A549 (cell line): ENCODE measurements at regions not wholly inside any gene's neighbourhood (a gene's known extent, or its start where the extent isn't known, plus 50 kb on each side); places are given as distances from the start of the nearest gene placed in this dataset.

Experiments used
- ATAC-seq, 2 experiments: fragments of 200-7000 bp in 1 of 2; fragments of >200 bp in 1 of 2; cut with Nextera tagmentation in 1 of 2; cut with Tn5 transposase in 1 of 2; 3 replicates each; pipeline versions ENCODE4 v1.8.0 to v1.9.1; 2018 to 2020; ENCODE audit warnings: mild to moderate bottlenecking in 1 of 2, moderate library complexity in 1 of 2
- CTCF ChIA-PET: fragments of 300-600 bp; sonication (Branson Sonifier 250); formaldehyde crosslinking; extraction: SDS; loops from one replicate; lab custom pipeline; 2021; ENCODE audit warnings: antibody characterized with exemption, inconsistent platforms; lab: Yijun Ruan, JAX
- POLR2A ChIA-PET: fragments of 350-600 bp; formaldehyde crosslinking; extraction: SDS; loops from one replicate; lab custom pipeline; 2021; ENCODE audit warnings: antibody characterized with exemption, inconsistent platforms; lab: Yijun Ruan, JAX
- DNase-seq, 2 experiments: peaks; one replicate each; pipeline versions ENCODE4 v3.0.0 to v3.0.0-alpha.2; 2011 to 2016; ENCODE audit warnings: low read depth in 1 of 2, low spot score in 1 of 2
- FAIRE-seq: peaks from 2 replicates; lab custom pipeline; 2011; peaks lifted over from hg19 to GRCh38; lab: Jason Lieb, UNC
- H3K27ac ChIP-seq, 2 experiments: fragments of >200 bp; sonication (Bioruptor Twin); formaldehyde crosslinking; 3 replicates each; pipeline ENCODE4 v1.5.1; 2016 to 2017
- H3K4me1 ChIP-seq: fragments of >200 bp; sonication (Bioruptor Twin); formaldehyde crosslinking; 3 replicates; pipeline ENCODE4 v1.6.1; 2016
- H3K4me2 ChIP-seq: fragments of >200 bp; sonication (Bioruptor Twin); formaldehyde crosslinking; 3 replicates; pipeline ENCODE4 v1.6.1; 2016
- H3K4me3 ChIP-seq: fragments of >200 bp; sonication (Bioruptor Twin); formaldehyde crosslinking; 3 replicates; pipeline ENCODE4 v1.5.1; 2016
- H3K9me3 ChIP-seq: fragments of >200 bp; sonication (Bioruptor Twin); formaldehyde crosslinking; 3 replicates; pipeline ENCODE4 v1.6.1; 2016
- ATOH8 ChIP-seq: fragments of 250-450 bp; sonication (Bioruptor Pico); IDR thresholded peaks from 2 replicates; pipeline ENCODE4 v1.5.0; 2020; ENCODE audit warnings: low read depth, mild to moderate bottlenecking, moderate library complexity
- BHLHE40 ChIP-seq: IDR thresholded peaks from 2 replicates; pipeline ENCODE4 v1.6.1; 2012; ENCODE audit warnings: low read depth, low read length, inconsistent platforms
- CBX2 ChIP-seq: fragments of 200-600 bp; sonication (generic); IDR thresholded peaks from 2 replicates; pipeline ENCODE4 v1.6.1; 2016; ENCODE audit warnings: low read depth, mild to moderate bottlenecking, borderline replicate concordance
- CBX8 ChIP-seq: fragments of 200-600 bp; sonication (generic); IDR thresholded peaks from 2 replicates; pipeline ENCODE4 v1.6.1; 2016
- CEBPB ChIP-seq, 2 experiments: fragments of >200 bp in 1 of 2; sonication (Bioruptor Twin) in 1 of 2; formaldehyde crosslinking in 1 of 2; IDR thresholded peaks; 2 replicates each; pipeline ENCODE4 v1.6.1; 2012 to 2016
- CHD2 ChIP-seq: fragments of 150-350 bp; IDR thresholded peaks from 2 replicates; pipeline ENCODE4 v1.6.1; 2014; ENCODE audit warnings: low read length; ENCODE audit not compliant: partially characterized antibody
- CTCF ChIP-seq: fragments of >200 bp; sonication (Bioruptor Twin); formaldehyde crosslinking; IDR thresholded peaks from 3 replicates; pipeline ENCODE4 v1.5.1; 2016
- E2F6 ChIP-seq: IDR thresholded peaks from 2 replicates; pipeline ENCODE4 v1.6.1; 2012; ENCODE audit warnings: low read depth, borderline replicate concordance
- EHF ChIP-seq: fragments of 250-450 bp; sonication (Bioruptor Pico); IDR thresholded peaks from 2 replicates; pipeline ENCODE4 v1.5.0; 2020; ENCODE audit warnings: mild to moderate bottlenecking
- EHMT2 ChIP-seq: fragments of 200-600 bp; sonication (generic); IDR thresholded peaks from 2 replicates; pipeline ENCODE4 v1.6.1; 2016; ENCODE audit warnings: antibody characterized with exemption, low read depth, mild to moderate bottlenecking, moderate library complexity
- ELK1 ChIP-seq: fragments of 150-350 bp; IDR thresholded peaks from 2 replicates; pipeline ENCODE4 v1.6.1; 2014; ENCODE audit warnings: low read depth, mild to moderate bottlenecking, low read length
- EP300 ChIP-seq, 2 experiments: fragments of >200 bp; sonication (Bioruptor Twin); formaldehyde crosslinking; IDR thresholded peaks; 2 replicates in 1 of 2; 3 replicates in 1 of 2; pipeline ENCODE4 v1.6.1; 2016 to 2017
- FOSL2 ChIP-seq, 2 experiments: fragments of 450-650 bp in 1 of 2; fragments of >200 bp in 1 of 2; sonication (Bioruptor Twin) in 1 of 2; formaldehyde crosslinking; IDR thresholded peaks; 2 replicates each; pipeline versions ENCODE4 v1.5.0 to v1.6.1; 2016 to 2020; ENCODE audit warnings: mild to moderate bottlenecking in 1 of 2, moderate library complexity in 1 of 2
- HES2 ChIP-seq: fragments of >200 bp; sonication (Bioruptor Twin); formaldehyde crosslinking; IDR thresholded peaks from 2 replicates; pipeline ENCODE4 v1.6.1; 2016
- HMGXB4 ChIP-seq: fragments of 250-450 bp; sonication (Bioruptor Pico); IDR thresholded peaks from 2 replicates; pipeline ENCODE4 v1.5.0; 2021; ENCODE audit warnings: mild to moderate bottlenecking, moderate library complexity, borderline replicate concordance
- HOXA7 ChIP-seq: fragments of 250-450 bp; sonication (Bioruptor Pico); IDR thresholded peaks from 2 replicates; pipeline ENCODE4 v1.5.0; 2020; ENCODE audit warnings: mild to moderate bottlenecking, moderate library complexity
- HOXB13 ChIP-seq: fragments of 250-450 bp; sonication (Bioruptor Pico); IDR thresholded peaks from 2 replicates; pipeline ENCODE4 v1.5.0; 2020; ENCODE audit warnings: low read depth, mild to moderate bottlenecking, moderate library complexity
- JUN ChIP-seq, 2 experiments: fragments of >200 bp; sonication (Bioruptor Twin); formaldehyde crosslinking; IDR thresholded peaks; 2 replicates in 1 of 2; 3 replicates in 1 of 2; pipeline ENCODE4 v1.6.1; 2016 to 2017
- KDM1A ChIP-seq: fragments of 200-600 bp; sonication (generic); IDR thresholded peaks from 2 replicates; pipeline ENCODE4 v1.6.1; 2016; ENCODE audit warnings: low read depth, mild to moderate bottlenecking
- MAFK ChIP-seq: fragments of 450-650 bp; IDR thresholded peaks from 2 replicates; pipeline ENCODE4 v1.6.1; 2014; ENCODE audit not compliant: partially characterized antibody
- MAZ ChIP-seq: fragments of 150-350 bp; IDR thresholded peaks from 2 replicates; pipeline ENCODE4 v1.6.1; 2014; ENCODE audit warnings: antibody characterized with exemption, low read depth, low read length, borderline replicate concordance
- NFE2L2 ChIP-seq: fragments of 150-350 bp; conservative IDR thresholded peaks from 2 replicates; pipeline ENCODE4 v1.6.1; 2014; ENCODE audit warnings: low read length
- PHF8 ChIP-seq: fragments of 200-600 bp; sonication (generic); IDR thresholded peaks from 2 replicates; pipeline ENCODE4 v1.6.1; 2016; ENCODE audit warnings: low read depth, mild to moderate bottlenecking, antibody characterized with exemption, moderate library complexity, borderline replicate concordance
- RAD21 ChIP-seq, 2 experiments: fragments of >200 bp in 1 of 2; sonication (Bioruptor Twin) in 1 of 2; formaldehyde crosslinking in 1 of 2; IDR thresholded peaks in 1 of 2; conservative IDR thresholded peaks in 1 of 2; 2 replicates in 1 of 2; 3 replicates in 1 of 2; pipeline ENCODE4 v1.6.1; 2012 to 2018; ENCODE audit warnings: inconsistent platforms in 1 of 2
- RARB ChIP-seq: fragments of 250-450 bp; sonication (Bioruptor Pico); IDR thresholded peaks from 2 replicates; pipeline ENCODE4 v1.8.0; 2021; ENCODE audit warnings: mild to moderate bottlenecking, moderate library complexity
- RCOR1 ChIP-seq: fragments of 150-350 bp; IDR thresholded peaks from 2 replicates; pipeline ENCODE4 v1.6.1; 2014; ENCODE audit warnings: antibody characterized with exemption, low read length, low read depth
- SMC3 ChIP-seq: fragments of >200 bp; sonication (Bioruptor Twin); formaldehyde crosslinking; IDR thresholded peaks from 3 replicates; pipeline ENCODE4 v1.6.1; 2018; ENCODE audit warnings: inconsistent platforms
- TFCP2L1 ChIP-seq: fragments of 250-450 bp; sonication (Bioruptor Pico); IDR thresholded peaks from 2 replicates; pipeline ENCODE4 v1.5.0; 2021; ENCODE audit warnings: mild to moderate bottlenecking
- ZSCAN20 ChIP-seq: fragments of 250-450 bp; sonication (Bioruptor Pico); IDR thresholded peaks from 2 replicates; pipeline ENCODE4 v1.8.0; 2022; ENCODE audit warnings: mild to moderate bottlenecking, moderate library complexity
- WGBS: methylation state at CpG from one replicate; pipeline ENCODE4 v1.1.6; 2017; ENCODE audit errors: missing lambda C conversion rate; 5-methylcytosine and 5-hydroxymethylcytosine counted together

GRCh38 chr5:20129501-20129900 lies 141.5 kb upstream of the CDH18 start:
- Histone ChIP-seq H3K4me1 (no peaks in the 10 kb centered on the region), H3K27ac (no peak overlapping the region), H3K4me2 (no peak overlapping the region), H3K9me3 (no peaks in the 10 kb centered on the region), H3K4me3 (no peak overlapping the region)
- ChIA-PET CTCF (no interaction called here), POLR2A (no interaction called here)
- WGBS: 28% methylated on average over 3 of the region's 3 CpGs
- TF ChIP-seq E2F6: no peak
- no peak for TF ChIP-seq CHD2
- TF ChIP-seq CBX8: no peak
- TF ChIP-seq SMC3: no peak
- TF ChIP-seq EHMT2: no peak
- TF ChIP-seq KDM1A: no peak
- TF ChIP-seq ELK1: no peak
- TF ChIP-seq EP300 (IDR thresholded peaks at IDR 0.05): no peak
- no peak for TF ChIP-seq CBX2
- no peak for TF ChIP-seq RAD21 (conservative IDR thresholded peaks at IDR 0.05 in 1 of 2, IDR thresholded peaks at IDR 0.05 in 1 of 2)
- no peak for TF ChIP-seq RARB (CRISPR knock-in tag)
- no peak for TF ChIP-seq CTCF
- TF ChIP-seq EHF (CRISPR knock-in tag): no peak
- ATAC-seq (no peak), FAIRE-seq (no peak), DNase-seq (no peak)

GRCh38 chr5:20128343-20128742 lies 140.3 kb upstream of the CDH18 start:
- 91% methylated on average over 1 of the region's 1 CpG for WGBS
- no peak overlapping the region for H3K27ac ChIP-seq
- ChIA-PET POLR2A (no interaction called here), CTCF (no interaction called here)
- no peak for DNase-seq
- no peak for FAIRE-seq
- ATAC-seq: no peak
- H3K9me3 ChIP-seq: no peaks in the 10 kb centered on the region
- peak; percentile 87 for TF ChIP-seq MAFK
- no peak for TF ChIP-seq NFE2L2
- TF ChIP-seq, all 56 proteins: peak for 1
- Histone ChIP-seq H3K4me3 (no peak overlapping the region), H3K4me1 (no peaks in the 10 kb centered on the region), H3K4me2 (no peak overlapping the region)

- Histone ChIP-seq H3K4me3 (no peak overlapping the region), H3K9me3 (no peaks in the 10 kb centered on the region), H3K4me2 (no peak overlapping the region), H3K27ac (no peak overlapping the region), H3K4me1 (no peaks in the 10 kb centered on the region)
- FAIRE-seq: no peak
- CTCF ChIA-PET: no interaction called here
- POLR2A ChIA-PET: no interaction called here
- WGBS: 0% methylated on average over 1 of the region's 1 CpG
- ATAC-seq: no peak
- no peak for DNase-seq
- TF ChIP-seq MAZ (no peak), PHF8 (no peak), CBX2 (no peak), ZSCAN20 (CRISPR knock-in tag) (no peak), RCOR1 (no peak), CEBPB (IDR thresholded peaks at IDR 0.05) (no peak), FOSL2 (IDR thresholded peaks at IDR 0.05) (no peak), FOSL2 (CRISPR knock-in tag; IDR thresholded peaks at IDR 0.05) (no peak), JUN (IDR thresholded peaks at IDR 0.05) (no peak), EP300 (IDR thresholded peaks at IDR 0.05) (no peak), BHLHE40 (no peak), HMGXB4 (CRISPR knock-in tag) (no peak), TFCP2L1 (no peak), HES2 (no peak), CHD2 (no peak), HOXB13 (CRISPR knock-in tag) (no peak), ATOH8 (CRISPR knock-in tag) (no peak), KDM1A (no peak), HOXA7 (CRISPR knock-in tag) (no peak)
Measured at GRCh38 chr5:20114526-20114925, 126.5 kb upstream of the CDH18 start.
